ENCODE measurements at regions not wholly inside any gene's neighbourhood (a gene's known extent, or its start where the extent isn't known, plus 50 kb on each side); places are given as distances from the start of the nearest gene placed in this dataset.
"Not testable (repeated sequence)": the region's sequence is repeated elsewhere in the genome, so short reads cannot be mapped to it uniquely, and the experiment has no call there.

DNA sequence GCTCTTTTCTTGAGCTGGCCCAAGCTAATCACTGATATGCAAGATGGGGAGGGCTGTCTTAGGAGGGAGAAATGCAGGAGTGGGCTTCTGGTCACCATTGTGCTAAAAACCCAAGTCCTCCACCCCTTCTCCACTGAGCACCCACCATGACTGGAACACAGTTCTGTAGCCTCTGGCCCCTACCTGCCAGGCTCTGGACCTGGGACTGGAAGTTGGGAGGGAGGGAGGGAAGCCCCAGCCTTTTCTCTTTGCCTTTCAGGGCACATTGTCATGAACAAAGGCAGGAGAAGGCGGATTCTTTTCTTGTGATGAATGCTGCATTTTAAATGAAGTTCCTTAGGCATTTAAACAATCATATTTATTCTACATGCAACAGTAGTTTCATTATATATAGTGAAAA lies 559.1 kb upstream of the TRPC7 start:
- no peak for DNase-seq

DNA sequence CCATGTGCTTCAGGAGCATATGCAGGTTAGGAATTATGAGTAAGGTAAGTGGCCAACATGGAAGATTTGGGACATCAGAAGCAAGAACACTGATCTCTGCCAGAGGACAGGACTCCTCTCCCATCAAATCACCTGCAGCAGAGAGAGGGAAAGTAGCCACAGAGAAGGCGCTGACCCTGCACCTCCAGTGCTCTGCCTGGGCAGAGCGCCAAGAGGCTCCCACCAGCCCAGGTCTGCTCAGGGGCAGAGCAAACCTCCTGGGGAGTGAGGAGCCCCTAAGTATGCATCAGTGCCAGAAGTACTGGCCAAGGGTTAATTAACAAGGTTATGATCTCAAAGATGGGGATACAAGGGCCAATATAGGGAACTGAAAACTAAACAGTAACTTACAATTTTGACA lies 545.3 kb upstream of the TRPC7 start:
- no peak for DNase-seq

DNA sequence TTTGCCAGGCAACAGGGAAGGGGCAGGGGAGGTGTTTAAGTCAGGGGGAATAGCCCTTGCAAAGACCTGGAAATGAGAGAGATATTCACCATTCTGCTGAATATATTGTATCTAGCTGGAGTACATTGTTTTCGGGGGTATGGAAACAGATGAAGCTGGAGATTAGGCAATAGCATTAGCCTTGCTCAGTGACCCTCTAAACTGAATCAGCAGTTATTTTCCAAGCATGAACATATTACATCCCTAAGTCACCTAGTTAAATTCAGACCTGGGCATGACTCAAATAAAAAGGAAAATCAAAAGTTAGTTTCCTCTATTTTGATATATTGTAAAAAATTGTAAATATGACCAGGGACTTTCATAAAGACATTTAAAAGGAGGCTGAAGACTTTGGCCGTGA lies 544.6 kb upstream of the TRPC7 start:
- DNase-seq: no peak

DNA sequence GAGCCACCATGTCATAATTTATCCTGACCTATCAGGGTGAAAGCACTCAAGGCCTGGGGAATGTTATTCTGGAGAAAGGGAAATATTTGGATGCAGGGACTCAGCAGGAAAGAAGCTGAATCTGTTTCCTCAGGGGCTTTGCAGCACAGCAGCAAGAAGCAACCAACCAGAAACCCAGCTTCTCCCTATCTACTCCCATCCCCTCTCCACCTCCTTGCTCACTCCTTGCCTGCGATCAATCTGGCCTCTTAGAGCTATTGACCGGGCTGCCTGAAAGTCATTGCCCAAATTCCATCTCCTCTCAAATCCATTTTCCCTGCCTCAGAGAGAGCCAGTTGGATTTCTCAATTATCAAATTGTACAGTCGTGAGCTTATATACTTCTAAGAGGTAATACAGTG lies 542.0 kb upstream of the TRPC7 start:
- DNase-seq: no peak

DNA sequence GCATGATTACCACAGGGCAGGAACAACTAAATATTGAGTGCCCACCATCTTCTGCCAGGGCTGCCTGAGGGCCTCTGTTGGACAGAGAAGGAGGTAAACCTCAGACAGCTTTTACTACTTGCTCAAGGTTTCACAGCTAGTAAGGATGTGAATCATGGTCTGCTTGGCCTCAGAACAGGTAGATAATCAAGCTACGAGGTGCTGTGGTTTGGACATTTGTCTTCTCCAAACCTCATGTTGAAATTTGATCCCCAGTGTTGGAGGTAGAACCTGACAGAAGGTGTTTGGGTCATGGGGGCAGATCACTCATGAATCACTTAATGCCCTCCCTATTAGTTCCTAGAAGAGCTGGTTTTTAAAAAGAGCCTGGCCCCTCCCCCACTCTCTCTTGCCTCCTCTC lies 541.2 kb upstream of the TRPC7 start:
- DNase-seq: no peak

DNA sequence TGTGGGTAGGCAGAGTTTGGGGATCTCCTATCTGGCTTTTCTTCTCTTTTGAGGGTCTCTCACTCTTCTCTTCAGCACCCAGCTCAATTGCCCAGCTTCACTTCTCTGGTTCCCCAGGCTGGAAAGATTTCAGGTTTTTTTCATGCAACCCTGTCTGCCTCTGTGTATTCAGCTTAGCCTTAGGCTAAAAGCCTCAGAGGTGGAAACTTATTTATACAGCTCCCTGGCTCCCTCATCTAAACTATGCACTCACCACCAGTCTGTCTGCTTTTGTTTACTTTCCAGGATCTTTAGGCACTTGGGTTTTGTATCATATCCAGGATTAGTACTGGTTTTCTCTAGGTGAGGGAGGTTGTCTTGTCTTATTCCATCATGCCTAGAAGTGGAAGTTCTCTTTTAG lies 540.2 kb upstream of the TRPC7 start:
- DNase-seq: no peak

DNA sequence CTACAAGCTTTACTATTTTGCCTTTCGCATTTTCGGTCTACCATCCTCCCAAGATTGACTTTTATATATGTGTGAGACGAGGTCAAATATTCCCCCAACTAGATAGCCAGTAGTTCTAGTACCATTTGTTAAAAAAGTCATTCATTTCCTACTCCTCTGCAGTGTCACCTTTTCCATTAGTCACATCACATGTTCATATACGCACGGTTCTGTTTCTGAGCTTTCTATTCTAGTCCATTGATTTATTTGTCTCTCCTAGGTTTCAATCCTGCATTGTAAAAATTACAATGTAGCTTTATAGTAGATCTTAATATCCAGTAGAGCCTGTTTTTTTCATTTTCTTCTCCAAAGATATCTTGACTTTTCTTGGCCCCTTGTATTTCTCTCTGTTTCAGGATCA lies 528.7 kb upstream of the TRPC7 start:
- DNase-seq: no peak

DNA sequence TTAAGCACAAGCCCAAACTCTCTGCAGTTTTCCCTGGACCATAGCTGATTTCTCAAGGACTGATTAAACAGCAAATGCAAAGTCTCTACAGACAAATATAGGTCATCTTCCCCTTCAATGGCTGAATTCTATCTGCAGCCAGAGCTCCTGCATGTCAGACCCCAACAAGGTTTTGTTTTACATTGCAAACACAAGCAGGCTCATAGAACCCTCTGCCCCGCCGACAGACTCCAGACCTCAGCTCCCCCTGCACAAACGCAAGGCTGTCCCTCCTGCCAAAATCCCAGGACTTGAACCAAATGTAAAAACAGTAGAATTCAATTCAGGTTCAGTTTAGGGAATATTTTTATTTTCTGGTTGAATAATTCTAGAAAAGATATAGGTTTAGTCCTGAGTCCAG lies 526.7 kb upstream of the TRPC7 start:
- DNase-seq: no peak

DNA sequence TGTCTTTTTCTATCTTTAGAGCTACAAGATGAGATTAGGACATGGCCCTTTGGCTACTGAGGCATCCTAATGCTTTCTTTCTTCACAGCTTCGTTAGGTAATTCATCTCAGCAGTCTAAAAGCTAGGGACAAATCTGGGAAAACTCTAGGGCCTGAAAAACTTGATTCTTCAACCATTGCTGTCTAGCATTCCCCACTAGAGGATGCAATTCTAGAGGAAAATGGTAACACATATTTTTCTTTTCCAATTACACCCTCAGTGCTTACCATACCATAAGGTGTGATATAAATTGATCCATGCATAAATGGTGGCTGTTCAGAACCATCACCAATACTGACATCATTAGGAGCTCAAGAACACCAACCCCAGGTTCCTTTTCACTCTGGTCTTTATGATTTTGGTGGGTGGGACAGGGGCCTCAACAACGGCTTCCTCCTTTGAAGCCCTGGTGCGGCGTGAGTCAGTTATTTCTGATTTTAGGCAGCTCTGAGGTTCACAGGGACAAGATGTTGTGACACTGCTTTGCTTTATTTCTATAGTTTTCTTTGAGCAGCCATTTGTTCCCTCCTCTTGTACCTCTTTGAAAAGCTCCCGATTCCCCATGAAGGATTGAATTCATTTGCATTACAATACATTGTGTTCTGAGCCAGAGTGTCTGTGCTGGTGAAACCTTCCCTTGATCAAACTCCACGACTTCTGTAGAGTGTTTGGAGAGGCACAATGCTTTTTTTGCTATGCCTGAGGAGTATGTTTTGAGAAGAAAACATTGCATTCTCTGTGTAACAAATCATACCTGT lies 526.0 kb upstream of the TRPC7 start:
- DNase-seq: no peak

DNA sequence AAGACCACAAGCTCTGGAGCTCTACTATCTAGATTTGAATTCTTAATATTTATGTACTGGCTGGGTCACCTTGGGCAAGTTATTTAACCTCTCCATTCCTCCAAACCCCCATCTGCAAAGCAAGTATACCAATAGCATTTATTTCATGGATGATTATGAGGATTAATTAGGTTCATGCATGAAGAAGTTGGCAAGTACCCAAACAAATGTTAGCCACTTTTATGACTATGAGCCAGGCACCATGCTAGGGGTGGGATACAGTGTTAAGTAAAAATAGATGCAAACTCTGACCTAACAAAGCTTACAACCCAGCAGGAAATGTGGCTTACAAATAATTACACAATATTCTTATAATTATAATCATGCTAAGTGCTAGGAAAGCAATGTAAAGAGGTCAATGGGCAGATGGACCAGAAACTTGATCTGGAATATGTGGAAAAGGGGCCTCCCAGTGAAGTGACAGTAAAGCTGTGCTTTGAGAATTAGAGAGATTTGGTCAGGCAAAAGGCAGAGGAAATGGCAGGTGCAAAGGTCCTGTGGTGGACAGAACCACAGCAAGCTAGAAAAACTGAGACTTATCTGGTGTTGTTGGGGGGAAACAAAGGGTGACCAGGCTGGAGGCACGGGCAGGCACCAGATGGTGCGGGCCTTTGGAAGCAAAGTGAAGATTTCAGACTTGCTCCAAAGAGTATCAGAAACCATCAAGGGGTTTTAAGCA lies 525.2 kb upstream of the TRPC7 start:
- no peak for DNase-seq

DNA sequence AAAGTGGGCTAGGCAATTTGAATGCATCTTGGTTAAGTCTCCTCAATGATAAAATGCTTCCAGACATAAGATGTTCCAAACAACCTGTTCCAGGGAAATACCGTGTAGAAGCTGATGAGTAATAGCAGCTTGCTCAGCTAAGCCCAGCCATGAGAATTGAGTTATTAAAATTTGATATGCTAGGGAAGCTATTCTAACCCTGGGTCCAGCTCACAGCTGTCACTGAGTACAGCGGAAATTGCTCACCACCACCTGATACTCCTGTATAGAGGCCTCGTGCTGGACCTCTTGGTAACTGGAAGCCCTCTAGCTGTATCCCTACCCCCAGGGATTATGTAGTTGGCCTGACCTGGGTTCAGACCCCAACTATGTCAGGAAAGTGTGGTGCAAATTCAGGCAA lies 521.3 kb upstream of the TRPC7 start:
- DNase-seq: no peak

DNA sequence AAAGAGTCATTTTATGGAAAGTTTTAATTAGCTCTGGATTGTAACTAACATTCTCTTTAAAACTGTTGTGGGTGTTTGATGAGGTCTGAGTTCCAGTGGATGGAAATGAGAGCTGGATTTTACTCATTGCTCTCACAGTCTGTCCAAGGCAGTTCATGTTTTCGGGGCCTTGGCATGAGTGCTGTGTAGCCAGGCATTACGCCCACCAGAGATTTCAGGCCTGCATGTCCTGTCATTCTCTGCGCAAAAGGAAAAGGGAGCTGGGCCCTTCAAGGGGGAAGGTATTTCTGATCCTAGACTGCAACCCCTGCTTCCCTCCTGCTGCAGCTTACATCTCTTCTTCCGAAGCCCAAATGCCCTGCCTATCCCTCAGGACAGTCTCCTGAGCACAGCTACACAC lies 499.6 kb upstream of the TRPC7 start:
- no peak for DNase-seq

DNA sequence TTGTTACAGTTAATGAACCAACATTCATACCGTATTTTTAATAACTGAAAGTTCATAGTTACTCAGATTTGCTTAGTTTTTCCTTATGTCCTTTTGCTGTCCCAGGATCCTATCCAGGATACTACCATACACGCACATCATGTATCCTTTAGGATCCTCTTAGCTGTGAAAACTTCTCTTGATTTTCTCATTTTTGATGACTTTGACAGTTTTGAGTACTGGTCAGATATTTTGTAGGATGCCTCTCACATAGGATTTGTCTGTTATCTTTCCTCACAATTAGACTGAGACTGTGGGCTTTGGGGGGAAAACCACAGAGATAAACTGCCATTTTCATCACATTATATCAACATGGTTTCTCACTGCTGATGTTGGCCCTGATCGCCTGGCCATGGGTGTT lies 491.3 kb upstream of the TRPC7 start:
- DNase-seq: no peak

DNA sequence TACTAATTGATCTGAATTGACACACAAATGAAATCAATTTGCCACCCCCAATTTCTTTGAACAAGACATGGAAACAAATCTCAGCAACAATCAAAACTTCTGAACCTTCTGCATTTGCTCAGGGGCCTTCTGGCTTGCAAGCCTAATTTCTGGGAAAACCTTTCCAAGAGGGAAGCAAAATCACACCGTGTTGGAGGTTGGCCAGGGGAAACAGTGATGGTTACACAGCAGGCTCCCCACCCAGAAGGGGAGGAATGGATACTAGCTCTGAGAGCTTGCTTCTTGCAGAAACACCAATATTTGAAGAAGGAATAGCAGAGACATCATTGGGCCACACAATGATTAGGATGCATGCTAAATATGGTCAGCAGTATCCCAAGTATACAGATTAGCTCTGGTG lies 488.6 kb upstream of the TRPC7 start:
- no peak for DNase-seq

DNA sequence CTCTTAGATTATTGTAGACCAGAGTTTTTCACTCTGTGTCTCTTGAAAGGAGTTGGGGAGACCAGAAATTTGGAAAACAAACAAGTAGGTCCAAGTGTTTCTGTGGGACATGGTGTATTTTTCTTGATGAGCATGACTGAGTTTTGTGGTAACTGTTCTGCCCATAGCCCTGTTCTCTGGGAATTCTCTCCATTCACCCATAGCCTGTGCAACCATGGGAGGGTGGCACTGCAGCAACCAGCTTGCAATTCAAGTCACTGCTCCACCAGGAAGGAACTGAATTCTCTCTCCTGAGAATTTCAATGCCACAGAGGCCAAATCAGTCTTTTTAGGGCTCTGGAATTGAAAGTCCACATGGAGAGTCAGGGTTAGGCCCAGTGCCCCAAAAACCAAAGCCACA lies 475.3 kb upstream of the TRPC7 start:
- DNase-seq: no peak

DNA sequence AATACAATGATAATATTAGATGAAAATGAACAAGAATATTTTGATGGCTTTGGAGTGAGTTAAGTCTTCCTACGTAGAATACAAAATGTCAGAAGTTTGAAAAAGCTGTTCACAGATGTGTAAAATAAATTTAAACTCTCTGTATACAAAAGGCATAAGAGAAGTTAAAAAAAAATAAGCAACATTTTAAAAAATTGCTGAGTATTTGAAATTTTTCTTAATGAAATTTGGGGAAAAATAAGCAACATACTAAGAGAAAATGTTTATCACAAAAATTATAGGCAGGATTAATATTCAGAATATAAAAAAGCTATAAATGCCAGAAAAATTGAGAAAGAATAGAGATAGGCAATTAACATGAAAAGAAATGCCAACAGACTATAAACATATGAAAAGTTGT lies 470.7 kb upstream of the TRPC7 start:
- no peak for DNase-seq

DNA sequence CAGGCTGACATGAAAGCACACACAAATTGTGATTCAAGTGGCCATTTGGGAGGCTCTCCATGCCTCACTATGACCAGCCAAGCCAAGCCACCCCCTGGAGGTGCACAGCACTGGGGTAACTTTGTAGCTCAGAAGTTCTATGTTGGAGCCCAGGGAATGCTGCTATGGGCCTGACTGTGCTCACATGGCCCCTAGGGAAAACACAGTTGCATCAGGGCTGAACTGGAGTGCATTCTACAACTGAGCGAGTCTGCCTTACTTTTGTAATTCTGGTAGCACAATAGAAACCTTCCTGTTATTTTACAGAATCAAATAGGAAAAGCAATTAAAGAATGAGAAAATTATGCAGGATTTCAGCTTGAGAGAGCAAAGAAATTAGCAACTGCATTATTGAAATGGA lies 455.5 kb upstream of the TRPC7 start:
- DNase-seq: no peak

DNA sequence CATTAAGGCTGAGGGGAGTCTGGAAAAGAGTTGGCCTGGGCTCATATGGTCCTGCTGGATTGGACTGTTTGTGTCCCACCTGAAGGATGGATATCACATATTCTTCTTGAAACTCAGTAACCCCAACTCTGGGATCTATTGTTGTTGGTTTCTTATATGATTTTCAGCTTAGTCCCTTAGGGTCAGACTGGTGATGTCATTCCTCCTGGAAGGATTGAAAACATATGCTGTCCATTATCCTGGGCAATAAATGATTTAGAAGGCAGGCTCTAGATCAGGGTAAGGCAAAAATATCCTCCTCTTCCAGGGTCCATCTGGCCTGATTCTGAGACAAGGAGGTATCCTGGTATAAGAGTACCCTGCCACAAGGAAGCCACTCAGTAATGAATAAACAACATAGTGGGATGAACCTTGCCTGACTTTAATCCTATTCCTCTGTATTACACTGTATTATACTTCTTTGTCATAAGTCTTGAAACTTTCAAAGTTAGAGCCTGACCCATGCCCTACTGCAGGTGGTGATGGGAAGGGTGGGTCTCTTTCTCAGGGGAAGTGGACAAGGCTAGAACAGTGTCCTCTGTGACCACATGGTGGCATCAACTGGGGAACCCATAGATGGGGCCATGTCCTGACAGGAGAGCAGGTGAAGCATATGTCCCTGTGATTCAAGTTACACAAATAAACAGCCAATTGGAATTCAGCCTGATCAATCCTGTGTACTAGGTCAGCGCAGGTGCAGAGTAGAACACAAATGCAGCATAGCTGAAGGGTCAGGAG lies 454.4 kb upstream of the TRPC7 start:
- DNase-seq: no peak

DNA sequence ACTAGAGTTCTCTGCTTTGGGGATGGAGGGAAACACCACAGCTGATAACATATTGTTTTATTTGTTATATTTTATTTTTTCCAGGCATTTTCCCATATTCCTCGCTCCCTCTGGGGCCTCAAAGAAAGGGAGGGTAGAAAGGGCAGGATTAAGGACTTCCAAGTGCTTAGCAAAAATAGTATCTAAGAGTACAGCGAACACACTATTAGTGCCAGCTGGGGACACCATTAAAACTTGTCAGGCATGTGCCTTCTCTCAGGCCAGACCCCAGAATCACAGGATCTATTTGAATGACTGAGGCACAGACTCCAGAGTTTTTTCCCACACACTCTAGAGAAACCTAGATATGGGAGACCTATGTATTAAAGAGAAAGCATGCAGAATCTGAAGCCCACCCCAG lies 451.0 kb upstream of the TRPC7 start:
- no peak for DNase-seq

DNA sequence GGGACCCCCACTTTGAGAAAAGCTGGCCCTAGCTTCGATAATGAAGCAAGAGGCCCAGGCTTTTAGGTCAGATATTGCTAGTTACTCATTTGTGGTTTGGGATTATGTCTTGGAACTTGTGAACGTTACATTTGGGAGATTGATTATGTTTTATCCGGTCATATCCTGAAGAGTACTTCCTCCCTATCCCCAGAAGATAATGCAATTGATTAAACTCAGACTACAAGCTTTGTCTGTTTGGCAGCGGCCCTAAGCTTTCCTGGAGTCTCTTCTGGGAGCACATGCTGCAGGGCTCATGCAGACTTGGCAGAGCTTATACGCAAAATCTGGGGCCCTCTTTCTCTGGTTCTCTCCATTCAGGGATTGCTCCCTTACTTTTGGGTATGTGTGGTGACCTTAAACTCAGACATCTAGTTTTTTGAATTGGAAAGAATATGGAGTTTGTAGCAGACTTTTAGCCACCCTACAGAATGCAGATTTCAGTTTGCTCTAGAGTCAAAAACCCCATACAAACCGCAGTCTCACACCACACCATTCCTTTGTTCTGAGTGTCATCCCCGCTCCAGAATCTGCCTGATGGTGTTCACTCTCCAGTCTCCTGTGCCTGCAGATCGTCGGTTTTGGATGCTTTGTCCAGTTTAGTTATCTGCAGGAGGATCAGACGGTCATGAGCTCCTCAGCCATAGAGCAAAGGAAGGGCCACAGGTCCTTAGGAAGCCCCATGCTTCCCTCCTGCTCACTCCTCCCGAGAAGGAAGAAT lies 449.5 kb upstream of the TRPC7 start:
- DNase-seq: no peak

DNA sequence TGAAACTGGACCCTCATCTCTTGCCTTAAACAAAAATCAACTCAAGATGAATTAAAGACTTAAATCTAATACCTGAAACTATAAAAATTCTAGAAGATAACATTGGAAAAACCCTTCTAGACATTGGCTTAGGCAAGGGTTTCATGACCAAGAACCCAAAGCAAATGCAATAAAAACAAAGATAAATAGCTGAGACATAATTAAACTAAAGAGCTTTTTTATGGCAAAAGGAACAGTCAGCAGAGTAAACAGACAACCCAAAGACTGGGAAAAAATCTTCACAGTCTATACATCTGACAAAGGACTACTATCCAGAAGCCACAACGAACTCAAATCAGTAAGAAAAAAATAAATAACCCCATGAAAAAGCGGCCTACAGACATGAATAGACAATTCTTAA lies 446.9 kb upstream of the TRPC7 start:
- not testable (repeated sequence) for DNase-seq

DNA sequence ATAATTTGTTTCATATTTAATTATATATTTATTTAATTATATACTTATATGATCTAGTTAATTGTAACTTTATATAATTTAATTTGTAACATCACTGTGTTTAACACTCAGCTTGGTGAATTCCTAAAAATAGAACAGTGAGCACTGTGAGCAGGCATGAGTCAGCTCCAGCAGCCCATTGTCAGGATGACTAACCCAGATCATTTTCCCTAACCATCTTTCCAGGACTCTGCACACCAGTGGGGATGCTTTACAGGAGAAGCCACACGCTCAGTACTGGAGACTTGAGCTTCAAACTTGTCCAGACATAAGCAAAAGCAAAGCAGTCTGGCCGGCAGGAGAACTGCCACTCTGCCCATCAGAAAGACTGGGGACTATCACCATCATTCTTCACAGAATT lies 446.2 kb upstream of the TRPC7 start:
- no peak for DNase-seq

DNA sequence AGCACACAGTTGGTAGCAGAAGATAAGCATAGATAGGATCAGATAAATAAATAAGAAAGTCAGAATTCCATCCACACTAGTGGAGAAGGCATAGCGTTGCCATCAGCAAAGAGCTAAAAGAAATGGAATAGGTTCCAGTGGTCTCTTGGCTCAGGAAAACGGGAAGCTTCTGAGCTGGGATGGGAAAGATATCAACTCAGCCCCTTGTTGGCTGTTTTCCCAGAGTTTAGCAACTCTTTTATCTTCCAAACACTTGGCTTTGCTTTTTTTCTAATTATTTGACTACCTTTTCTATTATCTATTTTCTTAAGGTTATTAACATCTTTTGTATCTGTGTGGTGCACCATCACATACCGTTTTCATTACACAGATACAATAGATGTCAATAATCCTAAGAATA lies 445.7 kb upstream of the TRPC7 start:
- no peak for DNase-seq

Data from NCI-H146 (cell line).